ENCODE measurements at regions not wholly inside any gene's neighbourhood (a gene's known extent, or its start where the extent isn't known, plus 50 kb on each side); places are given as distances from the start of the nearest gene placed in this dataset.
A peak's percentile ranks its signal among the peaks of the same experiment; 100 is the strongest.

DNA sequence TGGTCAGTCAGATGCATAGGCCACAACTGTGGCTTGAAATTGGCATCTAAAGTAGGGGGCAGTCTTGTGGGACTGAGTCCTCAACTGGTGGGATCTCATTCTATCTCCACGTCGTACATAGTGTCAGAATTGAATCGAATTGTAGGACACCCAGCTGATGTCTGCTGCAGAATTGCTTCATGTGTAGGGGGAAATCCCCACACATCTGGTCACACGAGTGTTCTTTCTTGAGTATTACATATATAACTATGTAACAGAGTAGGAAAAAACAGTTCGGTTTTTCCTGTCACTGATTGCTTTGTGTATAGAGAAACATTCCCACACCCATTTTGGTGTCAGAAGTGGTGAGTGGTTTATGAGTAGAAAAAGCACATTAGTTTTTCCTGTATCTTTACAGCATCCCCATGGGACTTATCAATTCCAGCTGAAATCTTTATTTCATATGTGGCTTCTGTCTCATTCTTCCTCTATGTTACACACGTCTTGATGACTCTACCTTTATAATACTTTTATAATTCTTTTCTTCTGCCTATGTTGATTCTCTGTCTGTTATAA lies 79.4 kb upstream of the PCGF5 start:
- CTCF ChIA-PET, result no interaction called here
- no peak for TF ChIP-seq CTCF (IDR thresholded peaks at IDR 0.05)
- Mint-ChIP-seq H3K36me3 (ENCODE audit: low read depth) (no peaks in the 10 kb centered on the region), H3K9me3 (no peaks in the 10 kb centered on the region), H3K4me1 (ENCODE audit: low read depth) (peaks cover 6% of the 10 kb centered on the region), H3K27me3 (peaks cover 7% of the 10 kb centered on the region), H3K27ac (no peak overlapping the region), H3K4me3 (no peak overlapping the region)
- intact Hi-C loops (cut with micrococcal nuclease), result no loop called here
- DNase-seq (no peak), ATAC-seq (peak; percentile 24)
- POLR2A ChIA-PET, result interaction anchor here (1.7 kb wide), 1 partner anchor 10 kb away, joined by 4 read pairs; no protein-coding TSS in a partner anchor

GRCh38 chr10:91144961-91145360 lies 75.5 kb upstream of the PCGF5 start:
- Mint-ChIP-seq H3K36me3 (ENCODE audit: low read depth) (no peaks in the 10 kb centered on the region), H3K27me3 (peaks cover 9% of the 10 kb centered on the region), H3K4me3 (no peak overlapping the region), H3K9me3 (no peaks in the 10 kb centered on the region), H3K4me1 (ENCODE audit: low read depth) (peaks cover 6% of the 10 kb centered on the region), H3K27ac (no peak overlapping the region)
- ChIA-PET CTCF (interaction anchor here (1.3 kb wide), 1 partner anchor 29 kb away, joined by 3 read pairs; no protein-coding TSS in a partner anchor), POLR2A (no interaction called here)
- no peak for DNase-seq
- no peak for ATAC-seq
- intact Hi-C loops (cut with micrococcal nuclease), result no loop called here
- TF ChIP-seq CTCF (IDR thresholded peaks at IDR 0.05), result no peak

- ChIA-PET CTCF (no interaction called here), POLR2A (no interaction called here)
- H3K4me3 Mint-ChIP-seq, result no peak overlapping the region
- no peaks in the 10 kb centered on the region for H3K9me3 Mint-ChIP-seq
- intact Hi-C loops (cut with micrococcal nuclease), result no loop called here
- no peak for ATAC-seq
- no peak overlapping the region for H3K27ac Mint-ChIP-seq
- no peaks in the 10 kb centered on the region for H3K36me3 Mint-ChIP-seq (ENCODE audit: low read depth)
- H3K27me3 Mint-ChIP-seq, result peaks cover 9% of the 10 kb centered on the region
- TF ChIP-seq CTCF (IDR thresholded peaks at IDR 0.05), result no peak
- peaks cover 4% of the 10 kb centered on the region for H3K4me1 Mint-ChIP-seq (ENCODE audit: low read depth)
- DNase-seq, result no peak
Observed at GRCh38 chr10:91146146-91146545, 74.3 kb upstream of the PCGF5 start.

DNA sequence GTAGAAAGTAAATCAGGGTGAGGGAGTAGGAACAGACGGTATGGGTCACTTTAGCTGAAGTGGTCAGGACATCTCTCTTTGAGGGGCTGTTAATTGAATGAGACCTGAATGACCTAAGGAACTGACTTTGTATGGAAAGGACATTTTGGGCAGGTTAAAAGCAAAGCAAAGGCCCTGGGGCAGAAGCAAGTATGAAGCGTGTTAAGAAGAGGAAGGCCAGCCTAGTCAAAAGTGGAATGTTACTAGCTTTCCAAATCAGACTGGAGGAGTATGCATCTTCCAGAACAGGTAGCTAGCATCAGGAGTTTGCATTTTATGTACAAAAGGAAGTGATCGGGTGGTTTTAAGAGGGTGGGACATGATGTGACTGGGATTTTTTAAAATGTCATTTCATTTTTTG lies 70.9 kb upstream of the PCGF5 start:
- TF ChIP-seq CTCF (IDR thresholded peaks at IDR 0.05), result no peak
- ChIA-PET CTCF (interaction anchor here (0.9 to 1.0 kb wide), 2 partner anchors 84 to 238 kb away, joined by 3 read pairs; no protein-coding TSS in a partner anchor), POLR2A (no interaction called here)
- H3K27ac Mint-ChIP-seq, result no peak overlapping the region
- H3K36me3 Mint-ChIP-seq (ENCODE audit: low read depth), result no peaks in the 10 kb centered on the region
- H3K27me3 Mint-ChIP-seq, result peaks cover 5% of the 10 kb centered on the region
- no peak for ATAC-seq
- intact Hi-C loops (cut with micrococcal nuclease), result no loop called here
- H3K4me1 Mint-ChIP-seq (ENCODE audit: low read depth), result no peaks in the 10 kb centered on the region
- no peak overlapping the region for H3K4me3 Mint-ChIP-seq
- no peaks in the 10 kb centered on the region for H3K9me3 Mint-ChIP-seq
- no peak for DNase-seq

DNA sequence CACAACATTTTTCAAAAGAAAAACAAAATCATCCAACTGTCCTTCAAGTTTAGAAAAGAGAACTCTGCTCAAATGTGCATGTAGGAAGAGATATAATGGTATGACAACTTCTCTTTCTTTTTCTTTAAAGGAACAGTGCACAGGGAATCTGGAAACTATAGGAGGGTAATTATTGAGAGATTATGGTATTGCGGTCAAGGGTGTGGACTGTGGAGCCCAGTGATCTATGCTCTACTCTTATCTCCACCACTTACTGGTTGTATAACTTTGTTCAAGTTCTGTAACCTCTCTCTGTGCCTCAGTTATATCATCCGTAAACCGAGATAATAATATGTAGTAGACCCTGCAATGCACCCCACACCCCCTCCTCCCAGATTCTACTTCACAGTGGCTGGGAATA lies 69.8 kb upstream of the PCGF5 start:
- ATAC-seq (no peak), DNase-seq (no peak)
- no peak overlapping the region for H3K4me3 Mint-ChIP-seq
- H3K36me3 Mint-ChIP-seq (ENCODE audit: low read depth), result no peaks in the 10 kb centered on the region
- ChIA-PET POLR2A (no interaction called here), CTCF (interaction anchor here (1.8 to 3.2 kb wide), 2 partner anchors 101 to 145 kb away, joined by 11 to 13 read pairs; no protein-coding TSS in a partner anchor)
- no peak overlapping the region for H3K27ac Mint-ChIP-seq
- TF ChIP-seq CTCF (IDR thresholded peaks at IDR 0.05), result no peak
- H3K9me3 Mint-ChIP-seq, result no peaks in the 10 kb centered on the region
- H3K4me1 Mint-ChIP-seq (ENCODE audit: low read depth), result no peaks in the 10 kb centered on the region
- peaks cover 1% of the 10 kb centered on the region for H3K27me3 Mint-ChIP-seq
- intact Hi-C loops (cut with micrococcal nuclease), result no loop called here
